NT2/D1 (cell line): ENCODE measurements at regions not wholly inside any gene's neighbourhood (a gene's known extent, or its start where the extent isn't known, plus 50 kb on each side); places are given as distances from the start of the nearest gene placed in this dataset.

ENCODE experiments used
- DNase-seq: peaks from one replicate; pipeline ENCODE4 v3.0.0-alpha.2; 2011; ENCODE audit warnings: low read depth, low spot score
- H3K27me3 ChIP-seq: 2 replicates; pipeline ENCODE4 v1.6.0; 2011; ENCODE audit warnings: mild to moderate bottlenecking; ENCODE audit not compliant: insufficient read length, insufficient read depth
- H3K36me3 ChIP-seq: 2 replicates; pipeline ENCODE4 v1.6.1; 2011; ENCODE audit warnings: mild to moderate bottlenecking, low read length, mixed read lengths; ENCODE audit not compliant: insufficient read depth, insufficient read length
- H3K4me1 ChIP-seq: 2 replicates; pipeline ENCODE4 v1.5.1; 2011; ENCODE audit not compliant: insufficient read depth, insufficient read length
- H3K4me3 ChIP-seq: 2 replicates; pipeline ENCODE4 v1.5.1; 2011; ENCODE audit warnings: low read depth; ENCODE audit not compliant: insufficient read length
- H3K9ac ChIP-seq: 2 replicates; pipeline ENCODE4 v1.6.0; 2011; ENCODE audit warnings: low read depth; ENCODE audit not compliant: insufficient read length
- H3K9me3 ChIP-seq: 2 replicates; pipeline ENCODE4 v1.5.1; 2011; ENCODE audit warnings: mild to moderate bottlenecking, low read length; ENCODE audit not compliant: insufficient read depth
- SUZ12 ChIP-seq: IDR thresholded peaks from 2 replicates; pipeline ENCODE4 v1.6.1; 2011; ENCODE audit not compliant: insufficient read length, insufficient read depth; ENCODE audit errors: extremely low read depth
- YY1 ChIP-seq: IDR thresholded peaks from 2 replicates; pipeline ENCODE4 v1.6.1; 2011; ENCODE audit not compliant: insufficient read length, insufficient read depth
- ZNF274 ChIP-seq: IDR thresholded peaks from 2 replicates; pipeline ENCODE4 v1.6.1; 2011; ENCODE audit warnings: mild to moderate bottlenecking, low read depth, low read length

GRCh38 chr15:93515256-93516051 lies 426.4 kb upstream of the RGMA start:
- H3K9me3 ChIP-seq = no peaks in the 10 kb centered on the region; the same call in 1 of the 2 replicates

DNA sequence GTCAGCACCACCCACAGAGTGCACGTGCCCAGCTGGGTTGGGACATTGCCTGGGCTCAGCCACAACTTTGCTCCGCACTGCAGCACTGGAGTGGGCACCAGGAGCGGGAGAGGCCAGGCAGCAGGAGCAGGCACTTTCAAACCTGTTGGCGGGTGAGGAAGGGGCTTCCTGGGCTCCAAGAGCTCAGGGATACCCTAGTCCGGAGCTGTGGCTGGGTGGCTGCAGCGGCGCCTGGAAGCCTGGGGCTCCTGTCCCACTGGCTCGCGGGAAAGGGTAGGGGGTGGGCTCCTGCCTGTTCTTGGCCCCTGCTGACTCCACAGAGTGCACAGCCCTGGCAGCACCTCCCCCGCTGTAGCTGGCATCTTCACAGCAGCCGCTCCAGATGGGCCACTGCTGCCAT lies 417.6 kb upstream of the RGMA start:
- H3K4me3 ChIP-seq = no peak overlapping the region
- H3K27me3 ChIP-seq = no peaks in the 10 kb centered on the region
- H3K9ac ChIP-seq = no peak overlapping the region
- H3K9me3 ChIP-seq = no peaks in the 10 kb centered on the region; the same call in 1 of the 2 replicates
- no peaks in the 10 kb centered on the region for H3K4me1 ChIP-seq
- no peak for TF ChIP-seq ZNF274
- no peak for DNase-seq
- H3K36me3 ChIP-seq = no peaks in the 10 kb centered on the region

More at GRCh38 chr15:93515256-93516051, 426.4 kb upstream of the RGMA start:
- H3K36me3 ChIP-seq = no peaks in the 10 kb centered on the region
- H3K4me1 ChIP-seq = peaks cover 3% of the 10 kb centered on the region
- no peak overlapping the region for H3K9ac ChIP-seq
- TF ChIP-seq SUZ12 = no peak
- H3K4me3 ChIP-seq = no peak overlapping the region
- DNase-seq = no peak
- no peaks in the 10 kb centered on the region for H3K27me3 ChIP-seq

DNA sequence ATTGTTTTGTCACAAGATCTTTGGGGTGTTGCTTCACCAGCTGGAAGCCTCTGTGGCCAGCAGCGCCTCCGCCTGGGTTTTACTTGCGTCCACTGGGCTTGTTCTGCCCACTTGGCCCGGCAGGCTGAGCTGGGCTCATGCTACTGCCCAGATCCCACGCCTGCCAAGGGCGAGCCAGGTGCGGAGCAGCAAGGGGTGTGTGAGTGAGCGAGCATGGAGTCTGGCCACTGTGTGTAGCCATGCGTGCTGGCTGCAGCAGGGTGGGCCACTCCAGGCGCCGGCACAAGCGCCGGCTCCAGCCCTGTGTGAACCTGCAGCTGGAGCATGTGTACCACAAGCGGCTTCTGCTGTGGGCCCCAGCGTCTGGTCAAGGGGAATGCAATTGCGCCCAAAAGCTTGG lies 416.5 kb upstream of the RGMA start:
- Histone ChIP-seq H3K9ac (no peak overlapping the region), H3K36me3 (no peaks in the 10 kb centered on the region), H3K4me1 (no peaks in the 10 kb centered on the region), H3K27me3 (no peaks in the 10 kb centered on the region), H3K9me3 (no peaks in the 10 kb centered on the region), H3K4me3 (no peak overlapping the region)
- TF ChIP-seq ZNF274 (no peak), SUZ12 (no peak), YY1 (no peak)
- DNase-seq = no peak

DNA sequence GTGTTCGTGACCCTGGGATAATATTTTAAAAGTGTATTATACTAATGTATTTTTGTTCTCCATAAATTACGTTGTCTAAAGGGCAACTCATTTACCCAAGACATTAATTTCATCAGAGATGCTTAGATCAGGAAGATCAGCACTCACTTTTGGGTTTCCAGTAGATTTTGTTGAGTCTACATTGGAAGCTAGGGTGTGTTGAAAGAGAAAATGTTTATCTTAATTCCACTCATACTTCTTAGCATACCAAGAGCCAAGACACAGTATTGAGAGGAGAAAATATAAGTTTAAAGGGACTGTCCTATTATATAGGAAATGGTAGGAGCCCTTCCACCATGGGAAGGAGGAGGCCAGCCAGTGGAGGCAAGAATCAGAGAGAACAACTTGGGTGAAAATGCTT lies 412.9 kb upstream of the RGMA start:
- no peak for DNase-seq
- H3K36me3 ChIP-seq = no peaks in the 10 kb centered on the region

GRCh38 chr15:93500155-93500554 lies 411.1 kb upstream of the RGMA start:
- Histone ChIP-seq H3K9ac (no peak overlapping the region), H3K4me1 (no peaks in the 10 kb centered on the region), H3K36me3 (no peaks in the 10 kb centered on the region), H3K27me3 (no peaks in the 10 kb centered on the region), H3K4me3 (no peak overlapping the region), H3K9me3 (no peaks in the 10 kb centered on the region)
- no peak for TF ChIP-seq ZNF274
- TF ChIP-seq YY1 = no peak
- TF ChIP-seq SUZ12 = no peak
- DNase-seq = no peak

More for the DNA sequence above, 412.9 kb upstream of the RGMA start:
- TF ChIP-seq YY1 (no peak), ZNF274 (no peak), SUZ12 (no peak)
- Histone ChIP-seq H3K4me1 (no peaks in the 10 kb centered on the region), H3K9ac (no peak overlapping the region), H3K9me3 (no peaks in the 10 kb centered on the region), H3K27me3 (no peaks in the 10 kb centered on the region), H3K4me3 (no peak overlapping the region)

- TF ChIP-seq YY1 (no peak), ZNF274 (no peak), SUZ12 (no peak)
- Histone ChIP-seq H3K4me3 (no peak overlapping the region), H3K36me3 (no peaks in the 10 kb centered on the region), H3K4me1 (no peaks in the 10 kb centered on the region), H3K27me3 (no peaks in the 10 kb centered on the region), H3K9me3 (no peaks in the 10 kb centered on the region), H3K9ac (no peak overlapping the region)
- no peak for DNase-seq
These were observed 408.3 kb upstream of the RGMA start for GRCh38 chr15:93497291-93497690.

- no peak for DNase-seq
- Histone ChIP-seq H3K4me3 (no peak overlapping the region), H3K27me3 (no peaks in the 10 kb centered on the region), H3K36me3 (no peaks in the 10 kb centered on the region), H3K9ac (no peak overlapping the region), H3K4me1 (no peaks in the 10 kb centered on the region), H3K9me3 (no peaks in the 10 kb centered on the region)
- TF ChIP-seq YY1 (no peak), ZNF274 (no peak), SUZ12 (no peak)
These were observed 407.9 kb upstream of the RGMA start for GRCh38 chr15:93496888-93497287.
